K562 (cell line): ENCODE measurements at regions not wholly inside any gene's neighbourhood (a gene's known extent, or its start where the extent isn't known, plus 50 kb on each side); places are given as distances from the start of the nearest gene placed in this dataset.

Experiments used
- ATAC-seq: fragments of 200-7000 bp; cut with Tn5 transposase; 3 replicates; pipeline ENCODE4 v1.9.1; 2020; ENCODE audit warnings: moderate library complexity
- BruUV-seq: library from RNA; stranded (reverse); fragments of 400-500 nt; replicated peaks from 2 replicates; lab custom pipeline; 2021; lab: Mats Ljungman, UMichigan
- CTCF ChIA-PET: fragments of 300-600 bp; formaldehyde crosslinking; extraction: SDS; loops from one replicate; lab custom pipeline; 2021; ENCODE audit warnings: low intra/inter-chr PET ratio; lab: Yijun Ruan, JAX
- POLR2A ChIA-PET: fragments of 300-600, 350-650 bp; sonication (Branson Sonifier 250); formaldehyde crosslinking; extraction: SDS; loops from one replicate; lab custom pipeline; 2021; ENCODE audit warnings: antibody characterized with exemption, inconsistent platforms; lab: Yijun Ruan, JAX
- DNase-seq, 4 experiments: peaks; one replicate each; pipeline versions ENCODE4 v3.0.0 to v3.0.0-alpha.2; 2011 to 2018; ENCODE audit warnings: low spot score in 3 of 4, mixed read lengths in 3 of 4; ENCODE audit errors: extremely low read depth in 1 of 4
- FAIRE-seq: peaks from 2 replicates; lab custom pipeline; 2011; peaks lifted over from hg19 to GRCh38; lab: Jason Lieb, UNC
- H2AFZ ChIP-seq: 2 replicates; pipeline ENCODE4 v1.6.0; 2011; ENCODE audit warnings: low read depth, low read length, control low read depth, inconsistent platforms
- H3K27ac ChIP-seq: fragments of 200-600 bp; 3 replicates; pipeline ENCODE4 v1.8.0; 2011; ENCODE audit warnings: low read depth, mild to moderate bottlenecking, control low read depth, inconsistent platforms, low read length, moderate library complexity, mixed read lengths; ENCODE audit errors: extremely low read depth
- H3K27me3 ChIP-seq, 2 experiments: fragments of 300-600 bp in 1 of 2; 2 replicates in 1 of 2; 3 replicates in 1 of 2; pipeline versions ENCODE4 v1.6.0 to v1.8.0; 2011; ENCODE audit warnings: inconsistent platforms in 2 of 2, low read length in 2 of 2, mild to moderate bottlenecking in 1 of 2, mixed read lengths in 1 of 2, moderate library complexity in 1 of 2; ENCODE audit not compliant: control insufficient read depth in 2 of 2, insufficient read depth in 2 of 2
- H3K36me3 ChIP-seq: fragments of 300-600 bp; 3 replicates; pipeline ENCODE4 v1.8.0; 2011; ENCODE audit warnings: mild to moderate bottlenecking, low read length, inconsistent platforms; ENCODE audit not compliant: control insufficient read depth, insufficient read depth
- H3K4me1 ChIP-seq, 2 experiments: fragments of 200-600 bp in 1 of 2; replicated peaks in 1 of 2; 2 replicates in 1 of 2; 3 replicates in 1 of 2; pipeline versions ENCODE4 v1.5.1 to v1.8.0; 2011; ENCODE audit warnings: inconsistent platforms in 2 of 2, low read length in 2 of 2, mild to moderate bottlenecking in 1 of 2, mixed read lengths in 1 of 2, moderate library complexity in 1 of 2; ENCODE audit not compliant: control insufficient read depth in 2 of 2, insufficient read depth in 2 of 2
- H3K4me2 ChIP-seq: 2 replicates; pipeline ENCODE4 v1.6.1; 2011; ENCODE audit warnings: low read length, control low read depth, inconsistent platforms, mixed read lengths; ENCODE audit not compliant: insufficient read depth
- H3K4me3 ChIP-seq: fragments of 200-600 bp; sonication (generic), shearing (Covaris generic); 2 replicates; pipeline ENCODE4 v1.5.1; 2016; ENCODE audit warnings: control low read depth, inconsistent platforms
- H3K79me2 ChIP-seq: fragments of 200-600 bp; 3 replicates; pipeline ENCODE4 v1.8.0; 2011; ENCODE audit warnings: low read length, inconsistent platforms; ENCODE audit not compliant: control insufficient read depth, insufficient read depth
- H3K9ac ChIP-seq, 2 experiments: 2 replicates each; pipeline versions ENCODE4 v1.6.0 to v1.6.1; 2011; ENCODE audit warnings: low read depth in 2 of 2, low read length in 2 of 2, control low read depth in 1 of 2, inconsistent platforms in 1 of 2, mild to moderate bottlenecking in 1 of 2, mixed read lengths in 1 of 2; ENCODE audit not compliant: insufficient read depth in 1 of 2
- H3K9me1 ChIP-seq: one replicate; pipeline ENCODE4 v1.6.0; 2011; ENCODE audit warnings: inconsistent platforms, mild to moderate bottlenecking, low read length, moderate library complexity; ENCODE audit not compliant: control insufficient read depth, insufficient read depth
- H3K9me3 ChIP-seq: replicated peaks from 2 replicates; pipeline ENCODE4 v1.5.1; 2011; ENCODE audit warnings: low read depth, low read length, inconsistent platforms; ENCODE audit not compliant: control insufficient read depth, insufficient read depth
- H4K20me1 ChIP-seq: replicated peaks from 2 replicates; pipeline ENCODE4 v1.6.1; 2011; ENCODE audit warnings: low read length, inconsistent platforms, mixed read lengths; ENCODE audit not compliant: control insufficient read depth, insufficient read depth
- CBX5 ChIP-seq: IDR thresholded peaks from 2 replicates; pipeline ENCODE4 v1.6.1; 2014; ENCODE audit warnings: low read depth, borderline replicate concordance
- HEY1 ChIP-seq: fragments of 250-450 bp; sonication (Bioruptor Pico); IDR thresholded peaks from 2 replicates; pipeline ENCODE4 v1.5.0; 2020; ENCODE audit warnings: mild to moderate bottlenecking, moderate library complexity, borderline replicate concordance
- HNRNPL ChIP-seq: fragments of 200-400 bp; formaldehyde crosslinking; IDR thresholded peaks from 2 replicates; pipeline ENCODE4 v1.6.1; 2017; ENCODE audit warnings: low read depth, mild to moderate bottlenecking, low read length
- MAFF ChIP-seq: IDR thresholded peaks from 2 replicates; pipeline ENCODE4 v1.6.1; 2012; ENCODE audit warnings: low read length, improper control_type of control experiment
- TCF7 ChIP-seq: sonication (generic); IDR thresholded peaks from 2 replicates; pipeline ENCODE4 v1.6.1; 2016; ENCODE audit warnings: antibody characterized with exemption, borderline replicate concordance
- TEAD1 ChIP-seq, 2 experiments: fragments of 450-650 bp in 1 of 2; sonication (generic) in 1 of 2; formaldehyde crosslinking; IDR thresholded peaks; 2 replicates each; pipeline versions ENCODE4 v1.4.0 to v1.8.0; 2020 to 2022; ENCODE audit warnings: mild to moderate bottlenecking in 2 of 2, missing genetic modification reagents in 1 of 2
- XRCC5 ChIP-seq: fragments of 200-400 bp; formaldehyde crosslinking; IDR thresholded peaks from 2 replicates; pipeline ENCODE4 v1.6.1; 2017; ENCODE audit warnings: low read depth, mild to moderate bottlenecking, low read length
- WGBS: fragments of 100-300 bp; shearing (Covaris generic); methylation state at CpG from one replicate; pipeline ENCODE4 v1.1.6; 2016; ENCODE audit warnings: low coverage, mixed read lengths; ENCODE audit not compliant: insufficient coverage; ENCODE audit errors: missing lambda C conversion rate; 5-methylcytosine and 5-hydroxymethylcytosine counted together
- in situ Hi-C: fragments of 300-500 bp; cut with MboI; formaldehyde crosslinking; loops from 4 replicates; pipeline ENCODE4 v1.15.0; 2018; ENCODE audit warnings: inconsistent platforms, mixed read lengths
- intact Hi-C: fragments of 100-400 bp; cut with micrococcal nuclease; formaldehyde crosslinking; loops from 2 replicates; pipeline ENCODE4 v1.14.2; 2022
- TF ChIP-seq, protein P1 (sequence below), 2 experiments: fragments of 450-650 bp in 1 of 2; sonication (generic) in 1 of 2; formaldehyde crosslinking in 1 of 2; IDR thresholded peaks in 1 of 2; conservative IDR thresholded peaks in 1 of 2; 2 replicates each; pipeline versions ENCODE4 v1.6.1 to v1.8.1; 2016 to 2023; ENCODE audit warnings: mild to moderate bottlenecking in 2 of 2, moderate library complexity in 2 of 2, inconsistent platforms in 1 of 2, missing genetic modification reagents in 1 of 2
- TF ChIP-seq, protein P2 (sequence below): sonication (generic); formaldehyde crosslinking; IDR thresholded peaks from 2 replicates; pipeline ENCODE4 v1.8.0; 2022; ENCODE audit warnings: missing genetic modification reagents, mild to moderate bottlenecking, borderline replicate concordance
- TF ChIP-seq, protein P3 (sequence below): fragments of 250-450 bp; sonication (Bioruptor Pico); IDR thresholded peaks from 2 replicates; pipeline ENCODE4 v1.6.1; 2021; ENCODE audit warnings: mild to moderate bottlenecking

DNA sequence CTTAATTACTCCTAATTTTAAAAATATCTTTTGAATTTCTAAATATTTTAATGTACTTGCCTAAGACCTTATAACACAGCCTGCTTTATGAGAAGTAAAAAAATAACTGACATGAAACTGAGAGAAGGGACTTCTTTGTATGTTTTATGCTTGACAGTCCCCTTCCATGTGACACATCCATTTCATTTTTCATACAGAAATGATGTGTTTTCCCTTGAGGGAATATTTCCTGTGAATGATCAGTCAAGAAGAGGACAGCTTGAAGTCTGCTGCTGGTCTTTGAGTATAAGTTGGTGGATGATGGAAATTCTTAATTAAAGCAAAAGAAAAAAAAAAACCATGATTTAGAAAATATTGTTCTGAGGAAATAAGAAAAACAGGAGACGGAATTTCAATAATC is 230.4 kb upstream of the KLHL1 start:
- Histone ChIP-seq H3K79me2 (no peaks in the 10 kb centered on the region), H4K20me1 (no peaks in the 10 kb centered on the region), H3K27ac (no peak overlapping the region), H3K9ac (no peak overlapping the region), H2AFZ (no peak overlapping the region), H3K9me3 (no peaks in the 10 kb centered on the region), H3K36me3 (no peaks in the 10 kb centered on the region), H3K4me2 (no peak overlapping the region), H3K4me1 (no peaks in the 10 kb centered on the region), H3K27me3 (no peaks in the 10 kb centered on the region), H3K4me3 (no peak overlapping the region), H3K9me1 (no peaks in the 10 kb centered on the region)
- CTCF ChIA-PET: no interaction called here
- BruUV-seq: no TSS peak
- 0% methylated on average over 1 of the region's 1 CpG for WGBS
- DNase-seq (no peak), FAIRE-seq (no peak), ATAC-seq (no peak)
- in situ Hi-C loops (no loop called here), intact Hi-C loops (no loop called here)
- POLR2A ChIA-PET: no interaction called here
- TF ChIP-seq HNRNPL (no peak), CBX5 (no peak), XRCC5 (no peak), HEY1 (CRISPR knock-in tag) (no peak), MAFF (no peak), TEAD1 (CRISPR knock-in tag; IDR thresholded peaks at IDR 0.05) (no peak), TCF7 (no peak)
- TF ChIP-seq, protein P1, sequence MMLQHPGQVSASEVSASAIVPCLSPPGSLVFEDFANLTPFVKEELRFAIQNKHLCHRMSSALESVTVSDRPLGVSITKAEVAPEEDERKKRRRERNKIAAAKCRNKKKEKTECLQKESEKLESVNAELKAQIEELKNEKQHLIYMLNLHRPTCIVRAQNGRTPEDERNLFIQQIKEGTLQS (IDR thresholded peaks at IDR 0.05): no peak
- TF ChIP-seq, protein P1 (CRISPR knock-in tag; conservative IDR thresholded peaks at IDR 0.05): no peak
- TF ChIP-seq, protein P2, sequence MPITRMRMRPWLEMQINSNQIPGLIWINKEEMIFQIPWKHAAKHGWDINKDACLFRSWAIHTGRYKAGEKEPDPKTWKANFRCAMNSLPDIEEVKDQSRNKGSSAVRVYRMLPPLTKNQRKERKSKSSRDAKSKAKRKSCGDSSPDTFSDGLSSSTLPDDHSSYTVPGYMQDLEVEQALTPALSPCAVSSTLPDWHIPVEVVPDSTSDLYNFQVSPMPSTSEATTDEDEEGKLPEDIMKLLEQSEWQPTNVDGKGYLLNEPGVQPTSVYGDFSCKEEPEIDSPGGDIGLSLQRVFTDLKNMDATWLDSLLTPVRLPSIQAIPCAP (CRISPR knock-in tag): no peak
- TF ChIP-seq, protein P3, sequence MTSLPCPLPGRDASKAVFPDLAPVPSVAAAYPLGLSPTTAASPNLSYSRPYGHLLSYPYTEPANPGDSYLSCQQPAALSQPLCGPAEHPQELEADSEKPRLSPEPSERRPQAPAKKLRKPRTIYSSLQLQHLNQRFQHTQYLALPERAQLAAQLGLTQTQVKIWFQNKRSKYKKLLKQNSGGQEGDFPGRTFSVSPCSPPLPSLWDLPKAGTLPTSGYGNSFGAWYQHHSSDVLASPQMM: no peak
